ENCODE measurements at regions not wholly inside any gene's neighbourhood (a gene's known extent, or its start where the extent isn't known, plus 50 kb on each side); places are given as distances from the start of the nearest gene placed in this dataset.

DNA sequence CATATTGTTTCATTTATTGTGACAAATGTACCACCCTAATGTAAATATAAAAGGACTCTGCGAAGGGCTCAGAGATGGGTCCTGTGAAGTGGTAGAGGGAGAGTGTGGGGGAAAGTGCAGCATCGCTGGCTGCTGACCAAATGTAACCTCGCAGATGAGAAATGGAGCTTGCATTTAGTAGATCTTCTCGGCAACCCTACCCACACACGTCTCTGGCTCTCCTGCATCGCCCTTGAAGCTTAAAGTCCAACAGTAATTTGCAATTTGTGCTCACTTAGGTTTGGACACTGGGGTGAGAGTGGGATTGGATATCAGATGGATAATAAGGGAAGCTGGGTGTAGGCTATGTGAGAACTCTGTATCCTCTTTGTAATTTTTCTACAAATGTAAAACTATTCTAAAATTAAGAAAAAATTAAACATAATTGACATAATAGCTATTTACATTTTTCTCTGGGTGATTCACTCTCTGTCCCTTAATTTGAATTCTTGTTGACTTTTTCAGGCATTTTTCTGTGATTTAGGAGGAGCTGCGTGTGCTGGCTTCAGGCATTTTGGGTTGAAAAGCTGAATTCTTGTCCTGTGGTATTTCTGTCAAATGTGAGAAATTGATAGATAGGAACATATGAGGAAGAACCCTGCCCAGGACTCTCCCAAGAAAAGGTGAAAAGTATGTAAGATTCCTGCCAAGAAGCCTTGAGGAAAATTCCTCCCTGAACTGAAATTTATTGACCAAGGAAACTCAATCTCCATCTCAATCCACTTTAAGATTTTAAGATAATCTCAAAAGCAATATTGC, 524.7 kb upstream of the MCTP2 start:
- no peak for DNase-seq (ENCODE audit: low read depth, low spot score)
- POLR2A ChIA-PET: no interaction called here
- RAD21 ChIA-PET (ENCODE audit: low non-redundant PET in 1 of 2, low total read pairs in 2 of 2, uncharacterized antibody in 2 of 2, unreplicated experiment in 2 of 2): no interaction called here
- Histone ChIP-seq H3K36me3 (ENCODE audit: control insufficient read depth in 1 of 2, insufficient read depth in 2 of 2, low read length in 2 of 2) (no peaks in the 10 kb centered on the region), H3K27me3 (ENCODE audit: insufficient read depth, low read length) (no peaks in the 10 kb centered on the region), H3K79me2 (ENCODE audit: insufficient read depth, low read length) (no peaks in the 10 kb centered on the region), H2AFZ (ENCODE audit: low read depth, low read length, poor library complexity, severe bottlenecking) (no peak overlapping the region), H3K9ac (ENCODE audit: low read length) (no peak overlapping the region), H3K4me2 (ENCODE audit: low read length) (no peak overlapping the region), H3K9me2 (ENCODE audit: insufficient read depth) (no peaks in the 10 kb centered on the region), H3K4me1 (ENCODE audit: control insufficient read depth in 1 of 2, insufficient read depth in 2 of 2, low read length in 2 of 2) (no peaks in the 10 kb centered on the region), H3K27ac (ENCODE audit: low read depth, low read length) (no peak overlapping the region), H3K4me3 (replicated peaks in 1 of 2; ENCODE audit: low read depth in 1 of 2, low read length in 2 of 2) (no peak overlapping the region), H3K9me3 (ENCODE audit: control insufficient read depth in 1 of 2, insufficient read depth in 1 of 2, low read depth in 1 of 2, low read length in 2 of 2) (peaks cover 0 to 8% of the 10 kb centered on the region in 2 experiments; a peak in 2 of 4 replicates), H4K20me1 (ENCODE audit: insufficient read depth) (no peaks in the 10 kb centered on the region)
- CTCF ChIA-PET: no interaction called here
- no peak for TF ChIP-seq CBX3 (IDR thresholded peaks at IDR 0.05; ENCODE audit: low read depth)
- TF ChIP-seq, protein P1, sequence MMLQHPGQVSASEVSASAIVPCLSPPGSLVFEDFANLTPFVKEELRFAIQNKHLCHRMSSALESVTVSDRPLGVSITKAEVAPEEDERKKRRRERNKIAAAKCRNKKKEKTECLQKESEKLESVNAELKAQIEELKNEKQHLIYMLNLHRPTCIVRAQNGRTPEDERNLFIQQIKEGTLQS (IDR thresholded peaks at IDR 0.05): no peak
- TF ChIP-seq POLR2A (IDR thresholded peaks at IDR 0.05; ENCODE audit: borderline replicate concordance, extremely low read depth, insufficient read depth, insufficient read length): no peak
- TF ChIP-seq, protein P2, sequence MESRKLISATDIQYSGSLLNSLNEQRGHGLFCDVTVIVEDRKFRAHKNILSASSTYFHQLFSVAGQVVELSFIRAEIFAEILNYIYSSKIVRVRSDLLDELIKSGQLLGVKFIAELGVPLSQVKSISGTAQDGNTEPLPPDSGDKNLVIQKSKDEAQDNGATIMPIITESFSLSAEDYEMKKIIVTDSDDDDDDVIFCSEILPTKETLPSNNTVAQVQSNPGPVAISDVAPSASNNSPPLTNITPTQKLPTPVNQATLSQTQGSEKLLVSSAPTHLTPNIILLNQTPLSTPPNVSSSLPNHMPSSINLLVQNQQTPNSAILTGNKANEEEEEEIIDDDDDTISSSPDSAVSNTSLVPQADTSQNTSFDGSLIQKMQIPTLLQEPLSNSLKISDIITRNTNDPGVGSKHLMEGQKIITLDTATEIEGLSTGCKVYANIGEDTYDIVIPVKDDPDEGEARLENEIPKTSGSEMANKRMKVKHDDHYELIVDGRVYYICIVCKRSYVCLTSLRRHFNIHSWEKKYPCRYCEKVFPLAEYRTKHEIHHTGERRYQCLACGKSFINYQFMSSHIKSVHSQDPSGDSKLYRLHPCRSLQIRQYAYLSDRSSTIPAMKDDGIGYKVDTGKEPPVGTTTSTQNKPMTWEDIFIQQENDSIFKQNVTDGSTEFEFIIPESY (IDR thresholded peaks at IDR 0.05; ENCODE audit: extremely low read depth, insufficient replicate concordance, low read length): no peak
- no peak for TF ChIP-seq JUND (IDR thresholded peaks at IDR 0.05)
- intact Hi-C loops (cut with micrococcal nuclease): no loop called here
- no peak for ATAC-seq
- BruUV-seq (replicated peaks): no TSS peak

DNA sequence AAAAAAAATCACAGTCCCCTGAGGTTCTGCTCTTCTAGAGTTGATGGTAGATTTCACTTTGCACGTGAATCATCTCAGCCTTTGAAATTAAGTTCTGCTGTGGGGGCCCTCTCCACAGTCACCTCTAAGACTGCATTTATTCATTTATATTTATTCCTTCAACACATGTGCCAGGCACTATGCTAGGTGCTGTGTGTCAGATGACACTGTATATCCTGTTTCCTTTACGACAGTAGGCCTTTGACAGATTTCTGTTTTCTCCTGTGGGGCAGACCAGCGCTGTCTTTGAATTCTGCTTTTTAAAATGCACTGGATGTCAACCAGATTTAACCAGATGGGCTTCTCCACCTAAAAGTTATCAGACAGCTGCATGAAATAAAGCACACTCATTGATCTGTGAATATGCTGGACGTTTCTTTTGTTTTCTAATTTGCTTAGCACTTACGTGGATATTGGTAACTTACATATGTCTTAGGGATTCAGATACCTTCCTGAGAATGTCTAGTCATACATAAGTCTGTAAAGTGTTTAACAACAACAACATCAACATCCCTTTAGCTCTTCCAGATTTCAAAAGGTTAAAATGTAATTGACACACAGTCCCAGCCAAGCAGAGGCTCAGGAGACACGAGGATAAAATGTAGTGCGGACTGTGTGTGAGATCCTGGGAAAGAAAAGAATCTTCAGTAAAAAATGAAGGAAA, 525.5 kb upstream of the MCTP2 start:
- Histone ChIP-seq H3K4me3 (replicated peaks in 1 of 2; ENCODE audit: low read depth in 1 of 2, low read length in 2 of 2) (no peak overlapping the region), H3K27ac (ENCODE audit: low read depth, low read length) (no peak overlapping the region), H3K27me3 (ENCODE audit: insufficient read depth, low read length) (no peaks in the 10 kb centered on the region), H3K9ac (ENCODE audit: low read length) (no peak overlapping the region), H2AFZ (ENCODE audit: low read depth, low read length, poor library complexity, severe bottlenecking) (no peak overlapping the region), H3K9me3 (ENCODE audit: control insufficient read depth in 1 of 2, insufficient read depth in 1 of 2, low read depth in 1 of 2, low read length in 2 of 2) (peaks cover 0 to 8% of the 10 kb centered on the region in 2 experiments; a peak in 2 of 4 replicates), H4K20me1 (ENCODE audit: insufficient read depth) (no peaks in the 10 kb centered on the region), H3K36me3 (ENCODE audit: control insufficient read depth in 1 of 2, insufficient read depth in 2 of 2, low read length in 2 of 2) (no peaks in the 10 kb centered on the region), H3K79me2 (ENCODE audit: insufficient read depth, low read length) (no peaks in the 10 kb centered on the region), H3K4me2 (ENCODE audit: low read length) (no peak overlapping the region), H3K9me2 (ENCODE audit: insufficient read depth) (no peaks in the 10 kb centered on the region), H3K4me1 (ENCODE audit: control insufficient read depth in 1 of 2, insufficient read depth in 2 of 2, low read length in 2 of 2) (no peaks in the 10 kb centered on the region)
- CTCF ChIA-PET: no interaction called here
- DNase-seq (ENCODE audit: low read depth, low spot score) (no peak), ATAC-seq (no peak)
- POLR2A ChIA-PET: no interaction called here
- intact Hi-C loops (cut with micrococcal nuclease): no loop called here
- RAD21 ChIA-PET (ENCODE audit: low non-redundant PET in 1 of 2, low total read pairs in 2 of 2, uncharacterized antibody in 2 of 2, unreplicated experiment in 2 of 2): no interaction called here
- no TSS peak for BruUV-seq (replicated peaks)
- no peak for TF ChIP-seq POLR2A (IDR thresholded peaks at IDR 0.05; ENCODE audit: borderline replicate concordance, extremely low read depth, insufficient read depth, insufficient read length)
- TF ChIP-seq CBX3 (IDR thresholded peaks at IDR 0.05; ENCODE audit: low read depth): no peak
- TF ChIP-seq ELF1 (IDR thresholded peaks at IDR 0.05; ENCODE audit: borderline replicate concordance, low read depth): no peak
- no peak for TF ChIP-seq TCF7L2 (IDR thresholded peaks at IDR 0.05; ENCODE audit: borderline replicate concordance, extremely low read depth, insufficient read depth, insufficient read length)
- no peak for TF ChIP-seq ZFX (IDR thresholded peaks at IDR 0.05)
- TF ChIP-seq, protein P3, sequence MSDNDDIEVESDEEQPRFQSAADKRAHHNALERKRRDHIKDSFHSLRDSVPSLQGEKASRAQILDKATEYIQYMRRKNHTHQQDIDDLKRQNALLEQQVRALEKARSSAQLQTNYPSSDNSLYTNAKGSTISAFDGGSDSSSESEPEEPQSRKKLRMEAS (IDR thresholded peaks at IDR 0.05): no peak
- no peak for TF ChIP-seq CEBPB (IDR thresholded peaks at IDR 0.05; ENCODE audit: low read depth)
- TF ChIP-seq, protein P4, sequence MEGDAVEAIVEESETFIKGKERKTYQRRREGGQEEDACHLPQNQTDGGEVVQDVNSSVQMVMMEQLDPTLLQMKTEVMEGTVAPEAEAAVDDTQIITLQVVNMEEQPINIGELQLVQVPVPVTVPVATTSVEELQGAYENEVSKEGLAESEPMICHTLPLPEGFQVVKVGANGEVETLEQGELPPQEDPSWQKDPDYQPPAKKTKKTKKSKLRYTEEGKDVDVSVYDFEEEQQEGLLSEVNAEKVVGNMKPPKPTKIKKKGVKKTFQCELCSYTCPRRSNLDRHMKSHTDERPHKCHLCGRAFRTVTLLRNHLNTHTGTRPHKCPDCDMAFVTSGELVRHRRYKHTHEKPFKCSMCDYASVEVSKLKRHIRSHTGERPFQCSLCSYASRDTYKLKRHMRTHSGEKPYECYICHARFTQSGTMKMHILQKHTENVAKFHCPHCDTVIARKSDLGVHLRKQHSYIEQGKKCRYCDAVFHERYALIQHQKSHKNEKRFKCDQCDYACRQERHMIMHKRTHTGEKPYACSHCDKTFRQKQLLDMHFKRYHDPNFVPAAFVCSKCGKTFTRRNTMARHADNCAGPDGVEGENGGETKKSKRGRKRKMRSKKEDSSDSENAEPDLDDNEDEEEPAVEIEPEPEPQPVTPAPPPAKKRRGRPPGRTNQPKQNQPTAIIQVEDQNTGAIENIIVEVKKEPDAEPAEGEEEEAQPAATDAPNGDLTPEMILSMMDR (IDR thresholded peaks at IDR 0.05 in 2 of 3, conservative IDR thresholded peaks at IDR 0.05 in 1 of 3; ENCODE audit: borderline replicate concordance in 1 of 3, insufficient read depth in 1 of 3, low read depth in 2 of 3, low read length in 2 of 3): no peak
- no peak for TF ChIP-seq FOSL1 (IDR thresholded peaks at IDR 0.05; ENCODE audit: low read depth)
- TF ChIP-seq ZNF274 (IDR thresholded peaks at IDR 0.05; ENCODE audit: low read depth, low read length): no peak
